HepG2 (cell line): ENCODE measurements at regions not wholly inside any gene's neighbourhood (a gene's known extent, or its start where the extent isn't known, plus 50 kb on each side); places are given as distances from the start of the nearest gene placed in this dataset.

Experiments
- AKAP8 ChIP-seq: sonication (generic); formaldehyde crosslinking; IDR thresholded peaks from 2 replicates; pipeline ENCODE4 v1.5.1; 2020; ENCODE audit warnings: mild to moderate bottlenecking, missing genetic modification reagents
- ARID3A ChIP-seq: IDR thresholded peaks from 2 replicates; pipeline ENCODE4 v1.6.1; 2012; ENCODE audit warnings: low read depth, low read length, improper control_type of control experiment
- ATF2 ChIP-seq: sonication (generic); formaldehyde crosslinking; IDR thresholded peaks from 2 replicates; pipeline ENCODE4 v1.4.0; 2020; ENCODE audit warnings: missing genetic modification reagents
- ELF1 ChIP-seq: sonication (generic); formaldehyde crosslinking; IDR thresholded peaks from 2 replicates; pipeline ENCODE4 v1.4.0; 2020; ENCODE audit warnings: missing genetic modification reagents
- HNF1A ChIP-seq, 2 experiments: sonication (generic) in 1 of 2; formaldehyde crosslinking in 1 of 2; IDR thresholded peaks; 2 replicates each; pipeline versions ENCODE4 v1.4.0 to v1.6.1; 2016 to 2020; ENCODE audit warnings: borderline replicate concordance in 1 of 2, low read depth in 1 of 2, mild to moderate bottlenecking in 1 of 2, missing genetic modification reagents in 1 of 2
- NKX3-1 ChIP-seq: sonication (generic); formaldehyde crosslinking; IDR thresholded peaks from 2 replicates; pipeline ENCODE4 v1.5.0; 2020; ENCODE audit warnings: missing genetic modification reagents
- RBM39 ChIP-seq: fragments of 200-400 bp; formaldehyde crosslinking; IDR thresholded peaks from one replicate; pipeline ENCODE4 v1.6.1; 2018; ENCODE audit warnings: antibody characterized with exemption, mild to moderate bottlenecking, low read depth, low read length; ENCODE audit not compliant: poor library complexity, severe bottlenecking
- SNAPC5 ChIP-seq: sonication (generic); formaldehyde crosslinking; IDR thresholded peaks from 2 replicates; pipeline ENCODE4 v1.8.1; 2023; ENCODE audit warnings: mild to moderate bottlenecking, missing genetic modification reagents, borderline replicate concordance
- SP2 ChIP-seq: sonication (generic); formaldehyde crosslinking; IDR thresholded peaks from 2 replicates; pipeline ENCODE4 v1.5.1; 2020; ENCODE audit warnings: mild to moderate bottlenecking, missing genetic modification reagents
- TBP ChIP-seq: sonication (generic); formaldehyde crosslinking; IDR thresholded peaks from 2 replicates; pipeline ENCODE4 v1.5.0; 2020; ENCODE audit warnings: missing genetic modification reagents
- UBTF ChIP-seq: sonication (generic); formaldehyde crosslinking; IDR thresholded peaks from 2 replicates; pipeline ENCODE4 v1.4.0; 2020; ENCODE audit warnings: mild to moderate bottlenecking, missing genetic modification reagents
- ZNF17 ChIP-seq: sonication (generic); formaldehyde crosslinking; IDR thresholded peaks from 2 replicates; pipeline ENCODE4 v1.5.0; 2020; ENCODE audit warnings: mild to moderate bottlenecking, missing genetic modification reagents
- ZNF280B ChIP-seq: sonication (generic); formaldehyde crosslinking; IDR thresholded peaks from 2 replicates; pipeline ENCODE4 v1.5.0; 2020; ENCODE audit warnings: missing genetic modification reagents, mild to moderate bottlenecking, borderline replicate concordance
- ZNF549 ChIP-seq: sonication (generic); formaldehyde crosslinking; IDR thresholded peaks from 2 replicates; pipeline ENCODE4 v1.5.0; 2020; ENCODE audit warnings: missing genetic modification reagents
- ZNF615 ChIP-seq: sonication (generic); formaldehyde crosslinking; IDR thresholded peaks from 2 replicates; pipeline ENCODE4 v1.5.0; 2020; ENCODE audit warnings: mild to moderate bottlenecking, missing genetic modification reagents, borderline replicate concordance
- ZSCAN25 ChIP-seq: sonication (generic); formaldehyde crosslinking; IDR thresholded peaks from 2 replicates; pipeline ENCODE4 v1.8.0; 2022; ENCODE audit warnings: mild to moderate bottlenecking, missing genetic modification reagents

- TF ChIP-seq ARID3A (no peak), ZNF280B (no peak), ZNF549 (no peak), TBP (no peak), HNF1A (IDR thresholded peaks at IDR 0.05; ENCODE audit: low read depth) (no peak), HNF1A (CRISPR knock-in tag; IDR thresholded peaks at IDR 0.05; ENCODE audit: borderline replicate concordance) (no peak), SP2 (CRISPR knock-in tag) (no peak), ZSCAN25 (CRISPR knock-in tag) (peak; percentile 83), ZNF615 (no peak), RBM39 (no peak), UBTF (CRISPR knock-in tag) (no peak), NKX3-1 (no peak), ATF2 (CRISPR knock-in tag) (no peak), AKAP8 (CRISPR knock-in tag) (no peak), SNAPC5 (CRISPR knock-in tag) (no peak), ZNF17 (CRISPR knock-in tag) (0 out of 2 replicates have a peak, but pooled peaks have one; percentile 24), ELF1 (CRISPR knock-in tag) (peak; percentile 34; the same call in 1 of the 2 replicates)
These were observed 140.3 kb upstream of the IER5L start (continued) for GRCh38 chr9:129318121-129319075.
